ENCODE measurements at regions not wholly inside any gene's neighbourhood (a gene's known extent, or its start where the extent isn't known, plus 50 kb on each side); places are given as distances from the start of the nearest gene placed in this dataset.
"Not testable (repeated sequence)": the region's sequence is repeated elsewhere in the genome, so short reads cannot be mapped to it uniquely, and the experiment has no call there.

GRCh38 chr3:6273878-6274277 is 587.0 kb upstream of the GRM7 start:
- no peak for DNase-seq (ENCODE audit: low read depth in 3 of 3)

GRCh38 chr3:6281662-6282061 is 579.3 kb upstream of the GRM7 start:
- DNase-seq (ENCODE audit: low read depth in 3 of 3) = no peak

GRCh38 chr3:6282918-6283317 is 578.0 kb upstream of the GRM7 start:
- DNase-seq (ENCODE audit: low read depth in 3 of 3) = no peak

GRCh38 chr3:6287088-6287875 is 573.6 kb upstream of the GRM7 start:
- no peak for DNase-seq (ENCODE audit: low read depth in 3 of 3)

- no peak for DNase-seq (ENCODE audit: low read depth in 3 of 3)
These were observed 559.3 kb upstream of the GRM7 start for GRCh38 chr3:6301626-6302025.

- DNase-seq (ENCODE audit: low read depth in 3 of 3) = no peak
These were observed 545.0 kb upstream of the GRM7 start for GRCh38 chr3:6315906-6316305.

- no peak for DNase-seq (ENCODE audit: low read depth in 3 of 3)
These were observed 538.9 kb upstream of the GRM7 start for GRCh38 chr3:6321999-6322398.

GRCh38 chr3:6326771-6327170 is 534.1 kb upstream of the GRM7 start:
- DNase-seq (ENCODE audit: low read depth in 3 of 3) = no peak

GRCh38 chr3:6340980-6341325 is 520.0 kb upstream of the GRM7 start:
- not testable (repeated sequence) for DNase-seq (ENCODE audit: low read depth in 3 of 3)

GRCh38 chr3:6351752-6352151 is 509.2 kb upstream of the GRM7 start:
- DNase-seq (ENCODE audit: low read depth in 3 of 3) = no peak

GRCh38 chr3:6354653-6355052 is 506.3 kb upstream of the GRM7 start:
- no peak for DNase-seq (ENCODE audit: low read depth in 3 of 3)

- DNase-seq (ENCODE audit: low read depth in 3 of 3) = no peak
These were observed 498.5 kb upstream of the GRM7 start for GRCh38 chr3:6362406-6362805.

GRCh38 chr3:6367171-6367570 is 493.7 kb upstream of the GRM7 start:
- no peak for DNase-seq (ENCODE audit: low read depth in 3 of 3)

- no peak for DNase-seq (ENCODE audit: low read depth in 3 of 3)
These were observed 468.8 kb upstream of the GRM7 start for GRCh38 chr3:6392123-6392522.

- DNase-seq (ENCODE audit: low read depth in 3 of 3) = no peak
These were observed 466.0 kb upstream of the GRM7 start for GRCh38 chr3:6394944-6395343.

GRCh38 chr3:6396631-6397030 is 464.3 kb upstream of the GRM7 start:
- no peak for DNase-seq (ENCODE audit: low read depth in 3 of 3)

- not testable (repeated sequence) for DNase-seq (ENCODE audit: low read depth in 3 of 3)
These were observed 458.2 kb upstream of the GRM7 start for GRCh38 chr3:6402666-6403065.

GRCh38 chr3:6406923-6407322 is 454.0 kb upstream of the GRM7 start:
- not testable (repeated sequence) for DNase-seq (ENCODE audit: low read depth in 3 of 3)

- no peak for DNase-seq (ENCODE audit: low read depth in 3 of 3)
These were observed 444.8 kb upstream of the GRM7 start for GRCh38 chr3:6416049-6416661.

- DNase-seq (ENCODE audit: low read depth in 3 of 3) = no peak
These were observed 443.7 kb upstream of the GRM7 start for GRCh38 chr3:6417174-6417573.

GRCh38 chr3:6418485-6418884 is 442.4 kb upstream of the GRM7 start:
- DNase-seq (ENCODE audit: low read depth in 3 of 3) = no peak

- no peak for DNase-seq (ENCODE audit: low read depth in 3 of 3)
These were observed 439.1 kb upstream of the GRM7 start for GRCh38 chr3:6421666-6422445.

- no peak for DNase-seq (ENCODE audit: low read depth in 3 of 3)
These were observed 435.6 kb upstream of the GRM7 start for GRCh38 chr3:6425289-6425820.
